CD4-positive, alpha-beta T cell treated with Interferon alpha-2 for 1 hour (primary cell): ENCODE measurements at regions not wholly inside any gene's neighbourhood (a gene's known extent, or its start where the extent isn't known, plus 50 kb on each side); places are given as distances from the start of the nearest gene placed in this dataset.

Source experiments
- DNase-seq, 2 donors: peaks; one replicate each; pipeline ENCODE4 v3.0.0-alpha.2; 2020 to 2022

DNA sequence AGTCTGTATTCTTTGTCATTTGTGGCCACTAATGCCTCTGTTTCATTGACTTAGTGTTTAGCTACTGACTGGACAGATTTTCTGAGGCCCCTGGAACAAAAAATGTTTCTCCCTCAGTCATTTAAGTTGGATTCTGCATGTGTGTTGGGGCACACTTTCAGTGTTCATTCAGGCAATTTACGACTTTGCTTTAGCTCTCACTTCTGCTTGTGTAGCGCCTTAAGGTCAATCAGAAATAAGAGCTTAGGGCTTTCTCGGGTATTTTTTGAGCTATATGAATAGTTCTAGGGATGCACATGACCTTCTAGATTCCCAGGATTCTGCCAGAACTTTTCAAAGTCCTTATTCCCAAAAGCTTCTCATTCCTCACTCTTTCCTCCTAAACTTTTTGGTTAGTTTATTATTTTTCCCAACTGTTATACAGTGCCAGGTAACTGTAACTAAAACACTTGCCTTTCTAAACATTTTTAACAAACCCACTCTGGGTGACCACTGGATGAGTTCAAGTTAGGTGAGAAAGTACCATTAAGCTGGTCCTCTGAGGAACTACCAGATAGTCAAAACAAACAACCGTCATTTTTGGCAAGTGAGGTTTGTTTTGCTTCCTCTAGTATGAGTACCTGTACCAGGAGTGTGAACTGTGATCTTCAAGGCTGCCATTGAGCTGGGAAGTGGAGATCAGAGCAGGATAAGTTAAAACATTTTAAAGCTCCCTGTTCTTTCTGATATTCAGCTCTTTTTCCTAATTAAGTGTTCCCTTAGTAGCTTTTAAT, 571.3 kb upstream of the TLE4 start:
- DNase-seq, result no peak

DNA sequence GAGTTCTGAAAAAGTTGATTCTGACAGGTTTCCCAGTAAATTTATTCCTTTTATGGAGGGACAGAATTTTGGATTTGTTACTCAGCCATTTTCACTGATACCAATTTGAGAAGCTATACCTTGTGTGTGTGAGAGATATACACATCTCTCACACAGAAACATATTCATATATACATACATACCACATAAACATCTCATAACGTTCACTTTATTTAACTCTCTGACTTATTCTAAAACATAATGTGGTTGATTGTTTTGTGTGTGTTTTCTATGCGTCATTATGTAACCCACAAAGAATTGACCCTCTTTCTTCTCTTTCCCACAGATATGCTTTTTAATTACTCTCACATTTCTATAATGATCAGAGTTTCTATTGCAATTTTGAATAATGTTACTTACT, 570.8 kb upstream of the TLE4 start:
- no peak for DNase-seq

- no peak for DNase-seq
These were observed 568.3 kb upstream of the TLE4 start for GRCh38 chr9:79003514-79003913.

DNA sequence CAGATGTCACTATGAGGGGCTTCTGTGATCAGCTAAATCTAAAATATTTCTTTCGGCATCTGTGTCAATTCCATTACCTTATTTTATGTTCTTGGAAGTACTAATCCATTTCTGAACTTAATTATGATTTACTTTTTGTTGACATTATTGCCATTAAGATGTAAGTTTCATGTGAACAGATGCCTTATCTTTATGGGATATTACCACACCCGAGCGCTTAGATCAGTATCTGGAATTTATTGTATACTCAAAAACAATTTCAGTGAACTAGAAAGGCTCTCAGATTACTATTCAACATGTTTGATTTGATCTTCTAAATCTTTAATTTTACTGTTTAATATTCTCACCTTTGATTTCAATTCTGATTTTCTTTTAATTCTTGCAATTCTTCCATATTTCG, 567.7 kb upstream of the TLE4 start:
- DNase-seq, result no peak

DNA sequence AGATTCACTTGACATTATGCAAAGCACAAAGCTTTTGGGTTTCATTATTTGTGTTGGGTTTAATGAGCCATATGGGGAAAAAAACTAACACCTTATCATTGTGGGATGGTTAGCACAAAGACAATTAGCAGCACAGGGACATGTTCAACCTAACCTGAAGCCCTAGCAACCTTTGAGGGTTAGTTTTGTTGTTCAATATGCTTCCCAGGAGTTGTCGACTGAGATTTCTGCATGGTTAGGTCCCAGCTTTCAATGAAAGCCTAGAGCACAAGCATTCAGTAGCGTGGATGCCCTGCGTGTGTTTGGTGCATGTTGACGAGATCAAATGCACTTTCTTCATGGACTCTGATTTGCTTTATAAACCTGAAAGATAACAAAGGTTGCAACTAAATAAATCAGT, 565.2 kb upstream of the TLE4 start:
- no peak for DNase-seq

DNA sequence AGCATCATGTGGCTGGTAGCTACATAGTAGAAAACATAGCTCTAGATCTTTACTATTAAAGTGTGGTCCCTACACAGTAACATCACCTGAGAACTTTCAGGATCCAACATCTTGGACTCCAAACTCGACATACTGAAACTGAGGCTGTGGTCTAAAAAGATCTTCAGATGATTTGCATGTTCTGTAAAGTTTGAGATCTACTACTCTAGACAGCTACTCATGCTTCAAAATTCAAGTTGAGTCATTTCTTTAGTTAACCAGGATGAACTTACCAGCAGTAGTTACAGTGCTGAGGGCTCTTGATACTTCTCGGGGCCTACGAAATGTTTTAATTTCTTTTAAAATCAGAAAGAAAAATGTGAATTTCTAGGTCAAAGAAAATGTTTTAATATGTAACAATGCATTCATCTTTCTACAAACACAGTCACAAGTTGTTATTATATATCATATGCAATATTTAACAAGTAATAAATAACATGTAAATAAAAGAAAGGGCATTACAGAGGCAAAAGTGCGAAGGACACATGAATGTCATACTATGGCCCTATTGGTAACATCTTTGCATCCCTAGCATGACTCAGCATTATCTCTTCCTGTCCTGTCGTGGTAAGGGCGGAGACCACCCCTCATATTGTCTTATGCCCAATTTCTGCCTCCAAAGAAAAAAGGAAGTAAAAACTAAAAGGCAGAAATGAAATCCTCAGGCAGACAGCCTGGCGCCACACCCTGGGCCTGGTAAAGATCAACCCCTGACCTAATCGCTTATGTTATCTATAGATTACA, 563.9 kb upstream of the TLE4 start:
- no peak for DNase-seq

DNA sequence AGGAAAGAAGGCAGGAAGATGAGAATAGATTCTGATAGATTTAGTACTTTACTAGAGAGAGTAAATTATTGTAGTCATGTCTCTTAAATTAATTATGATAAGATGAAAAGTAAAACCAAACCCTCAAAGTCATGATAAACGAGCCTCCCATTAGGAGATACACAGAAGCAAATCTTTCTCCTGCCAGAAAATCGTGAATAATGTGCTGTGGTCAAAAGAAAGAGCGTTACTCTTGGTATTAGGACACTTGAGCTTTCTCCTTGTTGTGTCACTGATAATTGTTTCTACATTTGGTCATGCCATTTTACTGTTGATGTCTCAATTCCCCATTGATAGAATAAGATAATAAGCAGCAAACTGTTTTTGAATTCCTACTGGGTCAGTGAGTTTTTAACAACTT, 562.8 kb upstream of the TLE4 start:
- no peak for DNase-seq

DNA sequence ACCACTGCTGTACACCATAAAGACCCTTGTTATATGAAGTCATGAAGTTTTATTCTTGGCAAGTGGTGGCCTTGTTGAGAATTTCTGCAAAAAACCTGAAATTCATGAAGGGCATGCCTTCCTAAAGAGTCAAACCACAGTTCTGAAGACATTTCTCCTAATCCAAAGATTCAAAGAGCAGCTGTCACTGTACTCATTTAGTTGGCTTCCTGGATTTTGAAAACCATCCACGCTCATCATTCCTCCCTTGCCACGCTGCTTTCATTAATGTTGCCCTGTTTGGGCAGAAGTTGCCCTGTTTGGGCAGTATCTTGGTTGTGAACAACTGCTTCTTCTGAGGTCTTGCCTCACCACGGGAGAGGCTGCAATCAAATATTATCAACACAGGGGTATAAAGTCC, 560.3 kb upstream of the TLE4 start:
- no peak for DNase-seq

DNA sequence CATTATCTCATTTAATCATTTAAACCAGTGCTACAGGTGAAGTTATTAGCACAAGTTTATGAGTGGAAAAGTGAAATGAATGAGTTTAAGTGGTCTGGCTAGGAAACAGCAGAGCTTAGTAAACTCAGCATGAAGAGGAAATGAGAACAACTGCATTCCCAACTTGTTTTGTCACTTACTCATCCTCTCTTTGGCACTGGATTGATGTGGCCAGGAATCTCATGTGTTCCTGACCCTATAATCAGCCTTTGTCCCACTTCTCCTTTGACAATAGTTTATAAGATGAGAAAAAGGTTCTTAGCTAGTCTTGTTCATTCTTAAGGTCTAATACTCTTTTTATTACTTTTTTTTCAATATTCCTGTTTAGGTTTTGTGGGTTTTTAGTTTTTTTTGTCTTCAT, 559.2 kb upstream of the TLE4 start:
- DNase-seq, result no peak

GRCh38 chr9:79013715-79014610, 557.8 kb upstream of the TLE4 start:
- no peak for DNase-seq

- no peak for DNase-seq
These were observed 556.7 kb upstream of the TLE4 start for GRCh38 chr9:79014929-79015699.

DNA sequence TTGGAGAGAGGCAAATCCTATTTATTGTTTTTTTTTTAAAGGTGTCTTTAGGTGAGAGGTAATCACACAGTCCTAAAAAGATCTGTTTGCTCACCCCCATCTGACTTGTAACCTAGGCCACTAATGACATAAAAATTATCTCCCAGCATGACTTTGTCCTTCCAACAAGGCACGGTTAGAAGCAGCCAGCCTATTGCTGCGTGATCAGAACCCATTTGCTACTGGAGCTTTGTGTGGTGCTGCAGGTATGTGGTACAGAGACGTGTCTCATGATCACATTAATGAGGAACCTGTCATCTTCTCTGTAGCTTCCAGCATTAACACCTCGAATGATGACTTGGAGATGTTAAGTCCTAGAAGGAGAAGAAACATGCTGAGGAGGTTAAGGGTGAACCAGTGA, 555.8 kb upstream of the TLE4 start:
- DNase-seq, result no peak

DNA sequence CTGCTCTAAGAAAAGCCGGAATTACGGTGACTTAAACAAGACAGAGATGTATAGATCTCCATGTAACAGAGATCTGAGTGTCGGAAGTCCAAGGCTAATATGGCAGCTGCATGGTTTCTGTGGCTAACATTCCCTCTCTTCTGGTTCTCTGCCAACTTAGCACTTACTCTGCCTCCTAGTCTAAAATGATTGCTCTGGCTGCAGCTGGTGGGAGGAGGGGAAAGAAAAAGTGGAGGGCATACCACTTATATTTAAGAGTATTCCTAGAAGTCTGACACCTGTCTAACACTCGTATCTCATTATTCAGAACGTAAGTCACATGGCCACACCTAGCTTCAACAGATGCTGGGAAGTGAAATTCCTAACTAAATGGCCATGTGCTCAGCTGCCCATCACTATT, 551.5 kb upstream of the TLE4 start:
- DNase-seq, result no peak

DNA sequence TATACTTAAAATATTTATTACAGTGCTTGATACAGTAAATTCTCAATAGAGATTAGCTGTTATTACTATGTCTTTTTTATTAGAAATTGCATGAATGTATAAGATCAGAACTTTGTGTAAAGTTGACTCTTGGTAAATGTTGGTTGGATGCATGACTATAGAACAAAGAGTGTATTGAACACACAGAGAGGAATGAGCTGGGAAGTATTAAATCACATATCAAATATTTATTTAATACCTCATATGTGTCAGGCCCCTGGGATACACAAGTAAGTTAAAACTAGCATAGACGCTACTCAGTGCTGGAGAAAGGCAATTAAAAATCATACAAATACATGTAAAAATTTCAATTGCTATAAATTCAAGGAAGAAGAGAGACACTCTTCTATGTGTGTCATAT, 550.7 kb upstream of the TLE4 start:
- DNase-seq, result no peak

DNA sequence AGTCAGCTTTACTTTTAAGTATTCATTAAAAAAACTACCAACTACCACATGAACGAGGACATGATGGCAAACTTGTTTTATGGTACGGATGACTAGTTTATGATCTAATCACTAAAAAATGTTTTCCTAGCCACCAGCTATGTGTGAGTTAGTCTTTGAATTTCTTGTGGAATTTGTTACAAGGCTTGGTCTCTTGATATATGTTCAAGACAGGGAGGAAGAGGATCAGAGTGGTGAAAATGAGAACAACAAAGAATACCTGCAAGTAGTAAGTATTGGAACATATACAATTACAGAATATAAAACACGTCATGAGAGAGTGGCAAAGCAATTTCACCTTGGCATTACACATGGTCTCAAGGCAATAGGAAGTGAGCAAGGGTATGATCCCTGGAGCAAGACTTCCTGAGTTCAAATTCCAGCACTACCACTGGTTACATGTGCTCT, 548.6 kb upstream of the TLE4 start:
- no peak for DNase-seq

- no peak for DNase-seq
These were observed 545.4 kb upstream of the TLE4 start for GRCh38 chr9:79026316-79026715.

DNA sequence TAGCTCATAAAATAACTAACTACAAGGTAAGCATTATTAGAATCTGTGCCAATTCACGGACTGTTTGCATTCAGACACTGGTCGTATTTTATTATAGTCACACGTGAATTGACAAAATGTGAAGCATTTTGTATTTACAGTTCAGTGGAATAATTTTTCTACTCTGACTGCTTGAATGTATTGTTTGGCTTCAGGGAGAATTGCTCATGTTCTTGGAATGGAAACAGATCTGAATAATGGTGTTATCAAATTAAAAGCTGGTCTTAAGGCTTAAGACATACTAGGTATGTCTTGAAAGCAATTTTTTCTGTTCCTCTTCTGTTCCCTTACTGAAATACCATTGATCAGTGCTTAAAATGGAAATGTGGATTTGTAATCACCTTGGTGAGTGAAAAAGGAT, 543.7 kb upstream of the TLE4 start:
- DNase-seq, result no peak

GRCh38 chr9:79034583-79034982, 537.2 kb upstream of the TLE4 start:
- no peak for DNase-seq

DNA sequence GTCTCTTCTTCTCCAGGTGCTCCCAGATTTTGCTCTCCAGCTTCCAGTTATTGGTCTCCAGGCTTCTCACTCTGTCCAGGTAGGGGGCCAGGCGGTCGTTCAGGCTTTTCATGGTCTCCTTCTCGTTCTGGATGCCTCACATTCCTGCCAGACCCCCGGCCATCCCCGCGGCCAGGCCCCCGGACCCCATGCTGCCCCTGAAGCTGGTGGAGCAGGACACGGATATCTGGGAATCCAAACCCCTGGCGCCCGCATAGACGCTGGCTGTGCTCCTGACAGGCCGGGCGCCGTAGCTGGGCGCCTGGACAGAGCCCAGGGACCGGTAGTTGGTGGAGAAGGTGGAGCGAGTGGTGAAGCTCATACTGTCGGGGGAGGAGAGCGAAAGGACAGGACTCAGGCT, 534.4 kb upstream of the TLE4 start:
- DNase-seq, result no peak

DNA sequence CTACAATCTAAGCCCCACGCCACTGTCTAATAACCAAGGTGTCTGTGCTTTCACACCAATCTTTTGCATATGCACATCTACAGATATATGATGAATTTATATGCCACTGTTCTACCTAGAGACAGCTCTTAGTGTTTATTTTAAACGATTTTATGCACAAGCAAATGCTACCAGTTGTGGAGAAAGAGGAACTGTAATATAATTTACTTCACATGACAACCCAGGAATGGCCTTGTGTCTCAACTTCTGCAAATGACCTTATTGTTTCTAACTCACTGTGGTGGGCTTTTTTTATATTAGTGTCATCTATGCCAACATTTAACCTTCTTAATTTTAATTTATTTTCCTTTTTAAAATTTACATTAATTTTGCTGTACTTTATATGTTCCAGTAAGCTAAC, 531.1 kb upstream of the TLE4 start:
- DNase-seq, result no peak

DNA sequence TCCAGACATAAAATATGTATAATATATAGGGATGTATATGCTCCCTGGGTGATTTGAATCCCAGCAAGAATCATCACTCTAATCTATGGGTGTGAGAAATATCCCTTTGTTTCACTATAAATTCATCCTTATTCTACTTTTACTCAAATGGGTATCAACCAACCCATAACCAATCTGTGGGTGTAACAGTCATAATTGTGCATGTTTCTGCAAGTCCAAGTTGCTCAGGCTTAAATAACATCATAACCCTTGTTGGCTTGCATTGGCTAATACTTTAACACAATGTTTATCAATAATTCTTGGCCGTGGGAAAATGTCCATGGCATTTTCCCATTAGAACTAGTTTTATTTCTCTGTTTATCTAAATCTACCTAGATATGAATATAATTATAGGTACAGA, 530.5 kb upstream of the TLE4 start:
- DNase-seq, result no peak

GRCh38 chr9:79043916-79044315, 527.8 kb upstream of the TLE4 start:
- no peak for DNase-seq

DNA sequence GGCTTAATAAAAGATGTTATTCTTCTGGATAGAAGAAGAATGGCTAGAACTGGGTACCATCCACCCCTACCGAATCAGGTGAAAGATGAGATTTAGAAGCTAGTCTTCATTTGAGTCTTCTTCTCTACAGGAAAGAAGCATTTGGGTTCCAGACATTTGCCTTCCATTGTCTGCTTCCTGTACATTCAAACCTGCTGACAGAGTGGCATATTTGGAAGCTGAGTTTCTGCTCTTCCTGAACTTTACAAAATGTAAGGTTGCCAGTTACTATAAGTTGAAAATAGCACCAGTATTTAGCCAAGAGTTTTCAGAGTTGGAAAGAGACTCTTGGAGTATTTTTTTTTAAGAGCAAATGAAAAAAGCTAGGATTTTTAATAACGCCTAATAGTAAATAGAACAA, 525.4 kb upstream of the TLE4 start:
- DNase-seq, result no peak
